ENCODE measurements at regions not wholly inside any gene's neighbourhood (a gene's known extent, or its start where the extent isn't known, plus 50 kb on each side); places are given as distances from the start of the nearest gene placed in this dataset.
"Not testable (repeated sequence)": the region's sequence is repeated elsewhere in the genome, so short reads cannot be mapped to it uniquely, and the experiment has no call there.

DNA sequence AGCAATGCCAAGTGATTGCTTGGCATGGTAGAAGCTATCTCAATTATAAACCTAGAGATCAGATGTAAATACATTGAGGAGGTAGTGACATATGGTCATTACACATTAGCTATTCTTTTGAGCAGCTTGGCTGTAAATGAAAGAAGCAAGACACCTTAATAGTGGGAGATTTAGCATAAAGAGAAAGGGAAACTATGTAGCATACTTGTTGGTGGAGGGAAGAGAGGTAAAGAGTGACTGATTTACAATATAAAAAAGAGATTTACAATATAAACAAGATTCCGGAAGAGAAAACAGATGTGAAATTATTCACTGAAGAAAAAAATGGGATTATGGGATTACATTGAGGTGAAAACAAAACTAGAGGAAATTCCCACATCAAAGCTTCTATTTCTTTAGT is 2009.6 kb downstream of the OLFM4 start:
- TF ChIP-seq, protein P1, sequence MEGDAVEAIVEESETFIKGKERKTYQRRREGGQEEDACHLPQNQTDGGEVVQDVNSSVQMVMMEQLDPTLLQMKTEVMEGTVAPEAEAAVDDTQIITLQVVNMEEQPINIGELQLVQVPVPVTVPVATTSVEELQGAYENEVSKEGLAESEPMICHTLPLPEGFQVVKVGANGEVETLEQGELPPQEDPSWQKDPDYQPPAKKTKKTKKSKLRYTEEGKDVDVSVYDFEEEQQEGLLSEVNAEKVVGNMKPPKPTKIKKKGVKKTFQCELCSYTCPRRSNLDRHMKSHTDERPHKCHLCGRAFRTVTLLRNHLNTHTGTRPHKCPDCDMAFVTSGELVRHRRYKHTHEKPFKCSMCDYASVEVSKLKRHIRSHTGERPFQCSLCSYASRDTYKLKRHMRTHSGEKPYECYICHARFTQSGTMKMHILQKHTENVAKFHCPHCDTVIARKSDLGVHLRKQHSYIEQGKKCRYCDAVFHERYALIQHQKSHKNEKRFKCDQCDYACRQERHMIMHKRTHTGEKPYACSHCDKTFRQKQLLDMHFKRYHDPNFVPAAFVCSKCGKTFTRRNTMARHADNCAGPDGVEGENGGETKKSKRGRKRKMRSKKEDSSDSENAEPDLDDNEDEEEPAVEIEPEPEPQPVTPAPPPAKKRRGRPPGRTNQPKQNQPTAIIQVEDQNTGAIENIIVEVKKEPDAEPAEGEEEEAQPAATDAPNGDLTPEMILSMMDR (conservative IDR thresholded peaks at IDR 0.05; ENCODE audit: low read depth): no peak
- ChIA-PET CTCF (no interaction called here), POLR2A (ENCODE audit: low non-redundant PET) (no interaction called here)
- no peak overlapping the region for H3K27ac ChIP-seq
- DNase-seq (ENCODE audit: low spot score): no peak

GRCh38 chr13:55053891-55054550 is 2025.4 kb downstream of the OLFM4 start:
- CTCF ChIA-PET; POLR2A ChIA-PET (ENCODE audit: low non-redundant PET); DNase-seq (ENCODE audit: low spot score); H3K27ac ChIP-seq: not testable (repeated sequence)

DNA sequence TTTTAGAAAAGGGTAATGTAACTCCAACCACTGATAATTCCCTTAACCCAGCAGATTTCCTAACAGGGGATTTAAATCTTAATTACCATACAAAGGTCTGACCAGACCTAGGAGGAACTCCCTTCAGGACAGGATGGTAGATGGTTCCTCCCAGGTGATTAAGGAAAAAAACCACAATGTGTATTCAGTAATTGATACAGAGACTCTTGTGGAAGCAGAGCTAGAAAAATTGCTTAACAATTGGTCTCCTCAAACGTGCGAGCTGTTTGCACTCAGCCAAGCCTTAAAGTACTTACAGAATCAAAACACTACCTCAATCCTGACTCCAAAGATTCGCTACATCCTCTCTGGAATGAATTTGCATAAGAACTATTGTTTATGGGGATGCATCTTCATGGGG is 2027.1 kb downstream of the OLFM4 start:
- DNase-seq (ENCODE audit: low spot score); H3K27ac ChIP-seq; CTCF ChIA-PET: not testable (repeated sequence)
- POLR2A ChIA-PET (ENCODE audit: low non-redundant PET): interaction anchor here (0.6 kb wide), 1 partner anchor 428 kb away, joined by 7 read pairs; no protein-coding TSS in a partner anchor

DNA sequence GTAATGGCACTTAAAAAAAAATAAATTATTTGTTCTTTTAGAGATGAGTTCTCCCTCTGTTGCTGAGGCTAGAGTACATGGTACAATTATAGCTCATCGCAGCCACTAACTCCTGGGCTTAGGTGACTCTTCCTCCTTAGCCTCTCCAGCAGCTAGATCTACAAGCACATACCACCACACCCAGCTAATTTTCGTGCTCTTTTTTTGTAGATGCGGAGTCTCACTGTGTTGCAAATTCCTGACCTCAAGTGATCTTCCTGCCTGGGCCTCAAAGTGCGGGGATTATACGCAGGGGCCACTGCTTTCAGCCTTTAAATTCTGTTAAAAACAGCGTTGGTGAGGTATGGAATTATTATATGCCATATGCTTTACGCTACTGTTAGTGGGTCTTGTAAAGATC is 2034.0 kb downstream of the OLFM4 start:
- ChIA-PET POLR2A (ENCODE audit: low non-redundant PET) (no interaction called here), CTCF (no interaction called here)
- no peak for DNase-seq (ENCODE audit: low spot score)
- TF ChIP-seq, protein P1 (conservative IDR thresholded peaks at IDR 0.05; ENCODE audit: low read depth): no peak
- H3K27ac ChIP-seq: no peak overlapping the region

DNA sequence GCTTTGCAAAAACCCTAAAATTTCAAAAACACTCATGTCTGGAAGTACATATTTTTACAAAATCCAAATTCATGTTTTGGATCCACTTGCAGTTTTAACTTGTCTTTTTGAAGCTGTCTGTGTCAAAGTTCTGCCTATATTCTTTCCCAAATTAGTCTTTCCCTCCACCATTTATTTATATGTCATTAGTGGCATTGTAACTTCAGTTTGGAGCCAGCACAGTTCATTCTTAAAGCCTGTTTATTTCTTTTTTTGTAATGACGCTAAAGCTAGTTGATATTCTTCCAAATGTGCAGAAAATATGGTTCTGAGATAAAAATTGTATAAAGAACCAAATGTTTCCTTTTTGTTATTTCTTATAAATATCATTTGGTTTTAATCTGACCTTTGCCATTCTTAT is 2039.3 kb downstream of the OLFM4 start:
- ChIA-PET CTCF (no interaction called here), POLR2A (ENCODE audit: low non-redundant PET) (no interaction called here)
- no peak for DNase-seq (ENCODE audit: low spot score)
- no peak overlapping the region for H3K27ac ChIP-seq
- TF ChIP-seq, protein P1 (conservative IDR thresholded peaks at IDR 0.05; ENCODE audit: low read depth): no peak

- no peak overlapping the region for H3K27ac ChIP-seq
- POLR2A ChIA-PET (ENCODE audit: low non-redundant PET): no interaction called here
- TF ChIP-seq, protein P1 (conservative IDR thresholded peaks at IDR 0.05; ENCODE audit: low read depth): no peak
- DNase-seq (ENCODE audit: low spot score): peak; percentile 5
- CTCF ChIA-PET: interaction anchor here (0.6 kb wide), 1 partner anchor 592 kb away, joined by 3 read pairs; no protein-coding TSS in a partner anchor
Observed at GRCh38 chr13:55069746-55070145, 2041.1 kb downstream of the OLFM4 start.

DNA sequence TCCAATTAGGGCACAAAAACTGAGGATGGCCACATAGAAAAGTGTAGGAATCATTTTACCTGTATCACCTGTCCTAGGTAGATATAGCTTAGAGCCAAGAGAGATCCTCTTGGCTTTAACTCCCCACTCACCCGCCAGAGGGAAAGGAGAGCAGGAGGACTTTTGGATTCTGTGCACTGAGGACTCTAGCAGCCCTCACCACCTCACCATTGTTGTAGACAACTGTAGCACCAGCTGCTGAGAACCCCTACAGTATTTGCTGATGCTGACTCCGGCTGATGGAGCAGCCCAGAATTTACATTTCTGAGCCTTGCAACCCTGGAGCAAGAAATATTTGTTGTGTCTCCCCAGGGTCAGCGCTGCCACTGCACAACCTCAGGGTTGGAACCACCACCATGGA is 2044.4 kb downstream of the OLFM4 start:
- TF ChIP-seq, protein P1 (conservative IDR thresholded peaks at IDR 0.05; ENCODE audit: low read depth): no peak
- CTCF ChIA-PET: no interaction called here
- POLR2A ChIA-PET (ENCODE audit: low non-redundant PET): no interaction called here
- H3K27ac ChIP-seq: no peak overlapping the region
- DNase-seq (ENCODE audit: low spot score): no peak

DNA sequence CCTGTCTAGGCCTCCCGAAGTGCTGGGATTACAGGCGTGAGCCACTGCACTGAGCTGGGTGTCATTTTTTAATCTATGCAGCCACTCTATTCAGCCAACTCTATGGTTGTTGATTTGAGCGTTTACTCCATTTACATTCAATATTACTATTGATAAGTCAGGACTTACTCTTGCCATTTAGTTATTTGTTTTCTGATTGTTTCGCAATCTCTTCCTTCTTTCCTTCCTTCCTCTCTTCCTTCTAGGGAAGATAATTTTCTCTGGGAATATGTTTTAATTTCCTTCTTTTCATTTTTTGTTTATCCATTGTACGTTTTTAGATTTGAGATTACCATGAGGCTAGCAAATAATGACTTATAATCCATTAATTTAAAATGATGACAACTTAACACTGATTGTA is 2056.0 kb downstream of the OLFM4 start:
- CTCF ChIA-PET: no interaction called here
- POLR2A ChIA-PET (ENCODE audit: low non-redundant PET): no interaction called here
- DNase-seq (ENCODE audit: low spot score): no peak
- no peak overlapping the region for H3K27ac ChIP-seq
- TF ChIP-seq, protein P1 (conservative IDR thresholded peaks at IDR 0.05; ENCODE audit: low read depth): no peak

Measured in RWPE1 (cell line).